GM18519 (cell line): ENCODE measurements at regions not wholly inside any gene's neighbourhood (a gene's known extent, or its start where the extent isn't known, plus 50 kb on each side); places are given as distances from the start of the nearest gene placed in this dataset.
A peak's percentile ranks its signal among the peaks of the same experiment; 100 is the strongest.
"Not testable (repeated sequence)": the region's sequence is repeated elsewhere in the genome, so short reads cannot be mapped to it uniquely, and the experiment has no call there.

Experiments
- ATAC-seq: cut with Tn5 transposase; IDR thresholded peaks from one replicate; pipeline ENCODE4 v1.9.1; 2021; ENCODE audit warnings: mild to moderate bottlenecking, moderate library complexity; ENCODE audit not compliant: unreplicated experiment, low FRiP score

DNA sequence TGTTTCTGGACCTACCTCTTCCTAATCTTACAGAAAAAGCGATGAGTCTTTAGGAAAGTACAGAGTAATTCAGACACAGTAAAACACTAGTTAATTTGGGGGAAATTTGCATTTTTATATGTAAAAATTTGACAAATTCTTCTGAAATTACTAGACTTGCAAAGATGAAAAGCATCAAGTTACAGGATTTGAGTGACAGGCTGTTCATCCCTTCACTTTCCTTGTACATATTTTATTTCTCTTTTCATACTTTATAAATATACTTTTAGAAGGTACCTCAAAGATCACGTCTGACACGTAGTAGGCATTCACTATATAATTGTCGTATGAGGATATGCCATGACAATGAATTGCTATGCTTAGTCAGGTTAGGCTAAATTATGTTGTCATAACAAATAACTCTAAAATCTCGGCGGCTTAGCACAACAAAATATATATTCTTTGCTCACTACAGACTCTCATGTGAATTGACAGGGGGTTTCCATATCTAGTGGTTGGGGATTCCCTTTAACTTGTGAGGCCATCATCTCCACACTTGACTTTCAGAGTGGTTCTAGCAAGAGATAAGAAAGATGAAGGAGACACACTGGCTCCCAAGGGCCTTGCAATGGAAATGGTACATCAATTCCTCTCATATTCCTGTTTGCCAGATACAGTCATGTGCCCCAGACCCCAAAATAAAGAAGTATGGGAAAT is 154.1 kb upstream of the TUT7 start:
- peak; percentile 53 for ATAC-seq

DNA sequence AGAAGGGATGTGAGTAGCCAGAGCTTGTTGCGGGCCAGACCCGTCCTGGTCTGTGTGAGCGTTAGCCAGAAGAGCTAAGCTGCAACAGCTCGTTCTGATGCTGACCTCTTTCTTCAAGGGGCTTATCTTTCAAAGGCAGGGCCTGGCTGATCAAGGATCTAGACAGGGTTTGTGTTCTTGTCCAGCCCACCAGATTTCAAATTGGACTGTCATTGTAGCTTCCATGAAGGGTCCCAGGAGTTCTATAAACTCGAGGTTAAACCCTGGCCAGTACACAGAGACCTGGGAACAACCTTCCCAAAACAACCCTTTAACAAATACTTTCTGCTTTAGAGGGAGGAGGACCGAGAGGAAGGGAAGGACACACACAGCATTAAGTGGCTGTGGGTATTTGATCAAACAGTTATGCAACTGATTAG is 153.0 kb upstream of the TUT7 start:
- no peak for ATAC-seq

DNA sequence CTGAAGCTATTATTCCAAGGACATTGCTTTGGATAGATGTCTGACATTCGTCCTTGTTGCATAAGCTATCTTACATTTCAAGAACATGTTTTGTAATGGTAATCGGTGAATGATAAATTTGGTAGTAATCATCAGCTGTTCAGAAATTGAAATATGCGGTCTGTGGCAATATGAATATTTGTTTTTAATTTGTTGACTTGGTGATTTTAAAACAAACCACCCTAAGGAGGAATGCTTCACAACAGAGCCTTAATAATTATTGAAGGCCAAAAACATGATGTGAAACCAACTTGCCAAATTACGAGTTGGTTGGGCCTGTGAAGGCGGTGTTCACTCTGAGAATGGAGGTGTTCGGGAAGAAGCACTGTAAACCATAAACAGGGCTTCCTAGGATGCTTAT is 149.7 kb upstream of the TUT7 start:
- ATAC-seq, result no peak

DNA sequence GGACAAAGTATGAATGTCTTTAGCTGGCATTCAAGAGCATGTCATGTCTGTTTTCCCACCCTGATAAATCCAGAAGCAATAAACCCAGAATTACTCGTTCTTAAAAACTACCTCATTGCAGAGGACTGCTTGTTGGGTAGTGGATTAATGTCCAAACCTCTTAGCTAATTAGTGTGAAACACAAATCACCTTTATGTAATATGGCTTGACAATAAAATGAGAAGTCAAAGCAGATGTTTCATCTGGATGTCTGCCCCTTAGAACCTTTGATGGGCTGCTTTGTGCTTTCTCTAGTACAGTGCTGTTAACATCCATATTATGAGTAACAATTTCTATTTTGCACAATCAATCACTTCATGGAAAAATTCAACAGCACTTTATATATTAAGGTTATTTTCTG is 149.1 kb upstream of the TUT7 start:
- no peak for ATAC-seq

DNA sequence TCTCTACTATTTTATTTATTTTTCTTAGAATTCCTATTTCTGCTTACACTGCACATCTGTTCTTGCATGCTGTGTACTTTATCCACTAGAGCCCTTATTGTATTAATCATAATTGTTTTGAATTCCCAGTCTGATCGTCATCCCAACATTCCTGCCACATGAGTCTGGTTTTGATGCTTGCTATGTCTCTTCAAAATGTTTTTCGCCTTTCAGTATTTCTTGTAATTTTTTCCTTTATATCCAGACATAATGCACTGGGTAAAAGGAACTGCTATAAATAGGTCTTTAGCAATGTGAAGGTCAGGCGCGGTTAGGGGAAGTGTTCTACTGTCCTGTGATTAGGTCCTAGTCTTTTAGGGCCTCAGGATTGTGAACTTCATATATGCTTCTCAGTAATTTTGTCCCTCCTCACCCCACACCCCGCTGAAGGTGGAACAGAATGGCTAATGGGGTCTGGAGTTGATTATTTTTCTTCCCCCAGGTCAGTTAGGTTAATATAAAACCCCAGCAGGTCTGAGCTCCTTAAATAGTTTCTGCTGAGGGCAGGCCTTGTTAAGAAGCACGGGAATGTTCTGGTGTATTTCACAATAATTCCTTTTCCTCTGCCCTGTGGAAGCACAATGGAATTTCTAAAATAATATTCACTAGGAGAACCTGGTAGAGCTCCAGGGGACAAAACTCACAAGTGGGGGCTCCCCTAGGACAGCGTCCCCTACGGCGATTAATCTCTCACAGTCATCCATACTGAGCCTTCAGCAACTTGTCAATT is 146.6 kb upstream of the TUT7 start:
- no peak for ATAC-seq

DNA sequence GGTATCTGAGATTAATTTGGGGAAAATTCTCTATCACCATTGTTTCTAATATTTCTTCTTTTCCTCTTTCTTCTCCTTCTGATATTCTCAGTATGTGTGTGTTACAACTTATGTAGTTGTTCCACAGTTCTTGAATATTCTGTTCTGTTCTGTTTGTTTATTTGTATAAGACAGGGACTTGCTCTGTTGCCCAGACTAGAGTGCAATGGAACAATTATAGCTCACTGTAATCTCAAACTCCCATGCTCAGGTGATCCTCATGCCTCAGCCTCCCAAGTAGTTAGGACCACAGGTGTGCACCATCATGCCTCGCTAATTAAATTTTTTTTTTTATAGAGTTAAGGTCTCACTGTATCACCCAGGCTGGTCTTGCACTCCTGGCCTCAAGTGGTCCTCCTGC is 145.8 kb upstream of the TUT7 start:
- no peak for ATAC-seq

DNA sequence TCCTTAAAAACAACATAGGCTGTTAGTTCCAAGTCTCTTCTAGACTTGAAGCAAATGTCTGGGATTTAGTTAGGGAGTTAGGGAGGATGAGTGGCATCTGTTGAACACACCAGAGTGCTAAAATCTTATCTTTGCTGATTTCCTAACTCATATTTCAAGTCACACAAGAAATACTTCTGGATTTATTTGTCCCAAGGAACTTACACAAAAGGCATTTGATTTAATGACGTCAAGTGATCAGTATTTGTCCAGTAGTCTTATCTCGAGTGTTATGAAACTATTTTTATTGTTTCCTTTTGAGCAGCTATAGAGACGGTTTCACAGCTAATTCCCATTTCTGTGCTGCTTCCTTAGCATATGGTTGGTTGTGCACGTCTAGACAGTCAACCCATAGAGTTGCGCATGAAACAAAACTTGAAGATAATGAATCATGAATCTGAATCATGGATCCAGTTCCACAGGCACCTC is 140.5 kb upstream of the TUT7 start:
- no peak for ATAC-seq

DNA sequence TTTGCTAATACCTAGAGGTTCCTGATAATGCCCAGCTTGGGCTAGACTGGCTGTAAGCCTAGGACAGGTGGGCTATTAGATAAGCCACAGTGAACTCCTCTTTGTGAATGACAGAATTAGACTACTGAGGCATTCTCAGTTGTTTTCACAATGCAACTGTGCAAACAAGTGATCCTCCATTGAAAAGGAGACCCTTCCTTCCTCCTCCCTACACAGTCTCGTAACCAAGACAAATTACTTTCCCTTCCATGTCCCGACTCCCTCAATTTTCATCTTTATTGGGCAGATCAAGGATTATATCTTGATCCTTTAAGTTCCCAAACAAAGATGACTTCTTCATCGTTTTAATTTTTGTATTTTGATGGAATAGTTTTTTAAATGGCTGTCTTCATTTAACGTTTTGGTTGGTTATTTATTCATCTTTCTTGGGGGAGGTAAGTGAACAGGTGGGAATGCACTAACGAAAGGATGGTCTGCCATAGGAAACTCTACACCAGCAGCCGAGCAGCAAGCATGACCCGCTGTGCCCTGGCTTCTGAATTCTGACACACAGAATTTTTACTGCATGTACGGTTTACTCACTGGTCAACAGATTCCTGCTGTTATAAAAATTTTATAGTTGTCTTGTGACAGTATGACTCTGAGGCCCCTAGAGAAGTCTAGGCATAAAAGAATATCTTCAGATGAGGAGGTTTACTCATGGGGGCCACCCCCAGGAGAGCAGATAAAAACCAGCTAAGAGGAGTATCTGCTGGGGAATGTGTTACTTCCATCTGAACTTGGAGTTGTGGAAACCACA is 137.5 kb upstream of the TUT7 start:
- ATAC-seq, result no peak

DNA sequence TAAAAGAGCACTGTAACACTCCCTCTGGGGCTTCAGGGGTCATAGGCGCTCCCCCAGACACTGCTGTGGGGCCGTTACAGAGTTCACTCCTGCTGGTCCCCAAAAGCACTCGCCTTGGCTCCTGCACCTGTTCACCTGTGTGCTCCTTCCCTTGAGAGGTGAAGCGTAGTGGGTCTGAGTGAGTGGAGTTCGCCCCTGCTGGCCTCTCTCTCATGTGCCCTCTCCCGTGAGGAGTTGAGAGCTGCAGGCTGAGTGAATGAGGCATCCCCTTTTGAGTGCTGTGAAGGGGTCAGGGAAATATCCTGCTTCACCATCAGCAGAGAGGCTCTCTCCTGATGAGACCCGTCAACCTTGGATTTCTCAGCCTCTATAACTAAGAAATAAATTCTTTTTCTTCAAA is 134.6 kb upstream of the TUT7 start:
- ATAC-seq, result no peak

DNA sequence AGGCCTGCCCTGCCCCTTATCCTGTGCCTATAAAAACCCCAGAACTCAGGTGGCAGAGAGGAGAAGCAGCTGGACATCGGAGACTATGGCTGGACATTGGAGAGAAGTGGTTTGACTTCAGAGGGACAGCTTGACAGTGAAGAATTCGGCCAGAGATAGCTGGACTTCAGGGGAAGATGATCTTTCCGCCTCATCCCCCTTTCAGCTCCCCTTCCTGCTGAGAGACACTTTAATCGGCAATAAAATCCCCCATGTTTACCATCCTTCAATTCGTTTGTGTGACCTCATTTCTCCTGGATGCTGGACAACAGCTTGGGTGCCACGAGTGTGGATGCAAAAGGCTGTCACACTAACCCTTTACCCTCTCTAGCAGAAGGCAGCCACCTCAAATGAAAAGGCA is 134.1 kb upstream of the TUT7 start:
- no peak for ATAC-seq

DNA sequence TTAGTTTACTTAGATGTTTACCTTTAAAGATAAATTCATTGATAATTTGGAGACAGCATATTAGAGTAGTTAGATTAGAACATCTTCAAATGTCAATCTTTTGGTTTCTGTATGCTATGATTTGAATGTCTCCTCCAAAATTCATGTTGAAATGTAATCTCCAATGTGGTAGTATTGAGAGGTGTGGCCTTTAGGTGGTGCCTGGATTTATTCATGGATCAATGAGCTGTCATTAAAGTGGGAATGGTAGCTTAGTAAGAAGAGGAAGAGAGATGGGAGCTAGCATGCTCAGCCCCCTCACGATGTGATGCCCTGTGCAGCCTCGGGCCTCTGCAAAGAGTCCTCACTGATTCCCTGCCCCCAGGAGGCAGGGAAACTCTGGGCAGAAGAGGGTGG is 133.6 kb upstream of the TUT7 start:
- ATAC-seq, result no peak

DNA sequence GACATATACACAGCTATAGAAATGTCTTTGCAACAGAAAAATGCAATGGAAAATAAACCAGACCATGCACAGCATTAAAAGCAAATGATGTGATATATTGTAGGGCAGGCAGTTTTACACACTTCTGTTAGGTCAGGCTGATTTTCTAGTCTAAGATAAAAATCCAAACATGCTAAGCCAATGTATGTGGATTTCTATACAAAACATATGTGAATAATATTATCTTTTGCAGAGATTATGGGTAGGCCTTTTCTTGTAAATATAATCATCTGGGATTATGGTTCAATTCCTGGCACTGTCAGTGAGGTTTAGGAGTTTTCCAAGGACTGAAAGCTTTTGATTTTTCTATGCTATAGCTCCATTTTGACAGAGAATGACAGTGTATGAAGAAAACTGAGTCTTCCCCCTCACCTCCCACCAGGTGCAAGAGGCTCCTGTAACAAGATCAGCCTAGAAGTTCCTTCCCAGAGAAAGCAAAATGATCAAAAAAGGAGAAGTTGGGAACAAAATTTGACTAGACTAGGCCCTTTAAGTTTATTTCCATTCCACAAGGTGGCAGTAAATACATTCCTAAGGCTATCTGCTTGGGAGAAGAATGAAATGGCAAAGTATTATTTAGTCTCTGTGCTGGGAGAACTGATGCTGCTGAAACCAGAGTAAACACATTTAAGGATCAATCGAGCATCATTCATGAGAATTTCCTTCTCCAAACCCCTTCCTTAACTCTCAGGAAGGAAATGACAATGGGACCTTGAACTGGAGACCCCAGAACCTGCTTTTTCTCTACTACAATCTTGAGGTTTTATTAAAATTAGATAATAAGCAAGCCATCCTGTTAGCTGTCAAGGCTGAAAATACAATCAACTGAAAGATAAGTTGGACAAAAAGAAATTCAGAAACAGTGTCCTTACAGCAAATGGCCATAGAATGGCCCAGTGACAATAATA is 133.0 kb upstream of the TUT7 start:
- no peak for ATAC-seq

DNA sequence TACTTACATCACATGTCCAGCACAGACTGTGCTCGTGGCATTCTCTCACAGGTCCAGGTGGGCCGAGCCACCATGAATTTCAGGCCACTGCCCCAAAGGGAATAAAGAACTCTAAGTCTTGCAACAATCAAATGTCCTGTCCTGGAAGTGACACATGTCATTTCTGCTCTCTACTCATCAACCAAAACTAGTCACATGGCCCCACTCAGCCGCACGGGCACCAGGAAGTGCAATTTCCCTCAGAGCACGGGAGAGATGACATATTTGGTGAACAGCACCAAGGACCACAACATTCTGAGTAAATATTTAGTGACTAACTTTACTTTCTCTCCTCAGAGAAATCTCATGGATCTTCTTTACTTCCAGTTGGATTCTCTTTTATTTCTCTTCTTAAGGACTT is 131.1 kb upstream of the TUT7 start:
- ATAC-seq, result no peak

DNA sequence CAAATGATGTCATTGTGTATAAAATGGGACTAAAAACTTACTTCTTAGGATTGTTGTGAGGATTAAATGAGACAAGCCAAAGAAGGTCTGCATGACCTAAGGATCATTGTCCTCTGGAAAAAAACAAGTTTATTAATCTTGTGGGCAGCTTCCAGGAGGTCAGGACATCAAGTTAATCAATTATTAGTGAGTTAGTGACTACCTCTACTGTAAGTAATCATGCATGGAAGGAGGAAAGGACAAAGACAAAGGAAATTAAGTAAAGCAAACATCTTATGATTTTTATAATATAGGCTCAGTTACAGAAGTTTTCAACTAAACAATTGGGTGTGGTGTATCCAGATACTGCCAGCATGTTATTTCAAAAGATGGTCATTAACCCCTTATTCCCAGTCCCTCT is 129.3 kb upstream of the TUT7 start:
- ATAC-seq, result no peak

DNA sequence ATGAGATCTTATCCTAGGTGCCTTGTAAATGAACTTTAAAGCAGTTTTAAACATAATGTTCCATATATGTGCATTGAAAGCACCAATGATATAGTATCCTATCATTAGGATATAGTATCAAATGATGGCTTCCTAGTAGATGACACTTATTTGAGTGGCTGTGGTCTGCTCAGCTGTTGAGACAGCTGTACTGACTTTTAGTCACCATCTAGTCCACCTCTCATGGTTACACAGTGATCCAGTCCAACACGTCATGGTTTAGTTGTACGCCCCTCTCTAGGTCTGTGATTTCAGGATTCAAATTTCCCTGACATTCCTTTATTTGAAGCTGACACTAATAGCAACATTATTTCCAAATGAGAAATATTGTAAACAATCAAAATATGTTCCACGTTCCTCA is 127.3 kb upstream of the TUT7 start:
- ATAC-seq, result no peak

DNA sequence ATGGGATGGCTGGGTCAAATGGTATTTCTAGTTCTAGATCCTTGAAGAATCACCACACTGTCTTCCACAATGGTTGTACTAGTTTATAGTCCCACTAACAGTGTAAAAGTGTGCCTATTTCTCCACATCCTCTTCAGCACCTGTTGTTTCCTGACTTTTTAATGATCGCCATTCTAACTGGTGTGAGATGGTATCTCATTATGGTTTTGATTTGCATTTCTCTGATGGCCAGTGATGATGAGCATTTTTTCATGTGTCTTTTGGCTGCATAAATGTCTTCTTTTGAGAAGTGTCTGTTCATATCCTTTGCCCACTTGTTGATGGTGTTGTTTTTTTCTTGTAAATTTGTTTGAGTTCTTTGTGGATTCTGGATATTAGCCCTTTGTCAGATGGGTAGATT is 121.0 kb upstream of the TUT7 start:
- not testable (repeated sequence) for ATAC-seq

DNA sequence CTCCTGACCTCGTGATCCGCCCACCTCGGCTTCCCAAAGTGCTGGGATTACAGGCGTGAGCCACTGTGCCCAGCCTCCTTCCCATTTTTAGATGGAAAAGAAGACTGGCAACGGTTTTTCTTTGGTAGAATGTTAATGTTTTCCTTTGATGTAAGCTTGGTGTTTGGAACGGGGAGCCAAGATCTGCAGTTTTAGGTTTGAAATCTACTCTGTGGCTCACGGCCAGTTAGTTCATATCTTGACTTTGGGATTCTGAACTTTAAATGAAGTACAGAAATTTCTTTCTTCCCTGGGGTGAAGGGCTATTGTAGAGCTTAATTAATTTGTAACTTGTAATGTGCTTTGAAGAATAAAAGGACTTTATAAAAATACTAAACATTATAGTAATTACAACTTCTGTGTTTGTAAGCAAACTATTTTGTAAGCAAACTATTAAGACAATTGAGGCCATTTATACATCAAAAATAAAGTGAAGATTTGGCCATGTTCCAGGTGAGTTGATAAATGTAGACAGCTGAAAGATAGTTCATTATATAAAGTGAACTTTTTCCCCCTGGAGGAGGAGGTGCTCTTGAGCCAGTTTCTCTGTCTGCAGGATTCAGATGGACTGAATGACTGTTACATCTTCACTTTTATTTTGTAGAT is 117.1 kb upstream of the TUT7 start:
- ATAC-seq, result no peak

DNA sequence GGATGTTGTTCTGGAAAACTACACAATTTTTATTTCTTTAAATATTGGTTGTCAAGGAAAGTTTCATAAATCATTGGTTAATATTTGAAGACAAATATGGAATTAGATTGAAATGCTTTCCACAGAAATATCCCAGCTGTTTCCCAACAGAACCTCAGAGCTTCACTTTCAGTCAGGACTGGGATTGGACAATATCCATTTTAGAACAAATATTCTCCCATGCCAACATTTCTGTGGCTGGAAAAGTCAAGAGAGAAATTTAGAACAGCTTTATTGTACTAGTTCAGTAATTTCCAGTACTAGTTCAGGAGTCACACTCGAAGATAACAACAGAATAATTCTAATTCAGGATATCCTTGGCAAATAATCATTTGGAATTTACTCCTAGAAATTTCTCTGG is 116.1 kb upstream of the TUT7 start:
- no peak for ATAC-seq

DNA sequence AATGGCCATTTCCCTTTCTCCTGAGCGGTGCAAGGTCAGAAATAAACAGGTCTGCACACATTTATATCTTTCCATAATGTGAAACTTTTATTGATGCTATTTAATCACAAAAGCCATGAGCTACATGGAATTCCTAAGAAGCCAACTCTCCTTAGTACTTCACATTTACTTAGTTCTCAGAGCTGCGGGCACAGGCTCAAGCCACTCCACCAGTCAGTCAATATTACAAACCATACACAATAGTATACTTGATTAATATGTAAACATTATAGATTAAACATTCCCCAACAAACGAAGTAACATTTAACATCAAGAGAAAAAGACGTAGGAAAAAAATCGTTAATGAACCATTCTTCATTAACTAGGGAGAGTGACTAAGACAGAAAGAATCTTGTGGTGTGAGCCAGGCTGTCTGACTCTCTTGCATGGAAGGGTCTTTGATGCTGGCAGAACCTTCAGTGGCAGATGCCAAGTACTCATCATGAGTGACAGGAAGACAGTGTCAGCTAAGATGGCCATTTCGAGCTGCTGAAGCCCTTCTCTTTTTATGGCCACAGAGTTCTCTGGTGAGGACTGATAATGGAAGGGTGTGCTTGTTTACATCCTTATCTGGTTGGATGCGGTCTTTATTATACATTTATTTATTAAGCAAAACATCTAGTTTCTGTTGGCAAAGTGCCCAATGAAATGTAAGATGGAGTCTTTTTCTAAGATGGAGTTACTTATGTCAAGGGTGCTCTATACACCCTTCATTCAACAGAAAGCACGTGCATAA is 115.5 kb upstream of the TUT7 start:
- ATAC-seq, result no peak
